ENCODE measurements at regions not wholly inside any gene's neighbourhood (a gene's known extent, or its start where the extent isn't known, plus 50 kb on each side); places are given as distances from the start of the nearest gene placed in this dataset.

DNA sequence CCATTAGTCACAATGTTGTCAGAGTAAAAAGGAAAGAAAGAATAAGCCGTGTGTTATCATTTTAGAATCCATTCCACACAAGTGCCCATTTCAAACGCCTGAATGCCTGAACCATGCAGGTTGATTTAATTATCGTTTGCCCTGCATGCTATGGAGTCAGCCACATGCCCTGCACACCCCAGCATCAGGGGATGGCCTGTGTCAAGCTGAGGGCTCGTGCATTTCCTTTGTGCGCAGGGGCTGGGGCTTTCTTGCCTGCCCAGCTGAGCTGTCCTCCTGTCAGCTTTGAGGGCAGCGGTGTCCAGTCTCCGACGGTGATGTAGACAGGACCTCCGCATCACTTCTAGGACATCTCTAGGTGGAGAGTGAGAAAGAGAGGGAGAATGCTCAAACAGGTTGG, 200.4 kb downstream of the TSN start:
- ATAC-seq (ENCODE audit: low read depth) (no peak), DNase-seq (no peak)
- intact Hi-C loops (cut with micrococcal nuclease): no loop called here
- Histone ChIP-seq H3K27me3 (replicated peaks in 1 of 4; ENCODE audit: control extremely low read depth in 1 of 4, control insufficient read depth in 3 of 4, insufficient read depth in 4 of 4, low read length in 3 of 4) (peaks cover 0 to 4% (median 0%) of the 10 kb centered on the region in 4 experiments), H3K4me1 (ENCODE audit: control insufficient read depth in 2 of 2, insufficient read depth in 2 of 2, low read length in 2 of 2) (no peaks in the 10 kb centered on the region), H3K4me3 (ENCODE audit: control extremely low read depth in 1 of 5, extremely low read depth in 1 of 5, insufficient read depth in 1 of 5, low read depth in 2 of 5, low read length in 4 of 5) (no peak overlapping the region), H3K79me2 (ENCODE audit: control insufficient read depth, insufficient read depth, low read length) (no peaks in the 10 kb centered on the region), H3K9me3 (ENCODE audit: control extremely low read depth in 1 of 3, control insufficient read depth in 2 of 3, insufficient read depth in 1 of 3, low read length in 2 of 3) (no peaks in the 10 kb centered on the region), H3K27ac (ENCODE audit: low read length in 2 of 2) (no peak overlapping the region), H2AFZ (ENCODE audit: insufficient read depth, low read depth, low read length, poor library complexity, severe bottlenecking) (no peak overlapping the region), H3K4me2 (replicated peaks; ENCODE audit: low read depth, low read length, poor library complexity, severe bottlenecking) (no peak overlapping the region), H4K20me1 (ENCODE audit: control insufficient read depth, insufficient read depth, low read length, poor library complexity, severe bottlenecking) (no peaks in the 10 kb centered on the region), H3K9ac (ENCODE audit: low read length) (no peak overlapping the region), H3K36me3 (replicated peaks in 1 of 2; ENCODE audit: control extremely low read depth in 1 of 2, control insufficient read depth in 1 of 2, extremely low read depth in 1 of 2, insufficient read depth in 2 of 2, low read length in 1 of 2) (no peaks in the 10 kb centered on the region)
- WGBS (ENCODE audit: insufficient coverage): 91% methylated on average over 4 of the region's 9 CpGs
- TF ChIP-seq EZH2 (IDR thresholded peaks at IDR 0.05; ENCODE audit: borderline replicate concordance, insufficient read depth, low read depth, low read length, poor library complexity, severe bottlenecking): no peak
- TF ChIP-seq, protein P1, sequence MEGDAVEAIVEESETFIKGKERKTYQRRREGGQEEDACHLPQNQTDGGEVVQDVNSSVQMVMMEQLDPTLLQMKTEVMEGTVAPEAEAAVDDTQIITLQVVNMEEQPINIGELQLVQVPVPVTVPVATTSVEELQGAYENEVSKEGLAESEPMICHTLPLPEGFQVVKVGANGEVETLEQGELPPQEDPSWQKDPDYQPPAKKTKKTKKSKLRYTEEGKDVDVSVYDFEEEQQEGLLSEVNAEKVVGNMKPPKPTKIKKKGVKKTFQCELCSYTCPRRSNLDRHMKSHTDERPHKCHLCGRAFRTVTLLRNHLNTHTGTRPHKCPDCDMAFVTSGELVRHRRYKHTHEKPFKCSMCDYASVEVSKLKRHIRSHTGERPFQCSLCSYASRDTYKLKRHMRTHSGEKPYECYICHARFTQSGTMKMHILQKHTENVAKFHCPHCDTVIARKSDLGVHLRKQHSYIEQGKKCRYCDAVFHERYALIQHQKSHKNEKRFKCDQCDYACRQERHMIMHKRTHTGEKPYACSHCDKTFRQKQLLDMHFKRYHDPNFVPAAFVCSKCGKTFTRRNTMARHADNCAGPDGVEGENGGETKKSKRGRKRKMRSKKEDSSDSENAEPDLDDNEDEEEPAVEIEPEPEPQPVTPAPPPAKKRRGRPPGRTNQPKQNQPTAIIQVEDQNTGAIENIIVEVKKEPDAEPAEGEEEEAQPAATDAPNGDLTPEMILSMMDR (IDR thresholded peaks at IDR 0.05): no peak
- ChIA-PET CTCF (no interaction called here), POLR2A (no interaction called here)
- Mint-ChIP-seq H3K4me3 (no peak overlapping the region), H3K27ac (no peak overlapping the region), H3K27me3 (peaks cover 13% of the 10 kb centered on the region), H3K4me1 (no peaks in the 10 kb centered on the region), H3K9me3 (ENCODE audit: insufficient read depth) (no peaks in the 10 kb centered on the region)

GRCh38 chr2:121960251-121960650, 204.8 kb downstream of the TSN start:
- H3K4me2 ChIP-seq (replicated peaks; ENCODE audit: low read depth, low read length, poor library complexity, severe bottlenecking): no peak overlapping the region
- CTCF ChIA-PET: interaction anchor here (1.0 kb wide), 1 partner anchor 16 kb away, joined by 3 read pairs; no protein-coding TSS in a partner anchor
- TF ChIP-seq EZH2 (IDR thresholded peaks at IDR 0.05; ENCODE audit: borderline replicate concordance, insufficient read depth, low read depth, low read length, poor library complexity, severe bottlenecking): no peak
- Mint-ChIP-seq H3K9me3 (ENCODE audit: insufficient read depth) (no peaks in the 10 kb centered on the region), H3K4me1 (no peaks in the 10 kb centered on the region), H3K4me3 (no peak overlapping the region), H3K27ac (no peak overlapping the region), H3K27me3 (peaks cover 17% of the 10 kb centered on the region)
- no peak for ATAC-seq (ENCODE audit: low read depth)
- no peaks in the 10 kb centered on the region for H3K36me3 ChIP-seq (replicated peaks in 1 of 2; ENCODE audit: control extremely low read depth in 1 of 2, control insufficient read depth in 1 of 2, extremely low read depth in 1 of 2, insufficient read depth in 2 of 2, low read length in 1 of 2)
- POLR2A ChIA-PET: no interaction called here
- H3K4me3 ChIP-seq (ENCODE audit: control extremely low read depth in 1 of 5, extremely low read depth in 1 of 5, insufficient read depth in 1 of 5, low read depth in 2 of 5, low read length in 4 of 5): no peak overlapping the region
- H3K9ac ChIP-seq (ENCODE audit: low read length): no peak overlapping the region
- 89% methylated on average over 7 of the region's 7 CpGs for WGBS (ENCODE audit: insufficient coverage)
- H3K4me1 ChIP-seq (ENCODE audit: control insufficient read depth in 2 of 2, insufficient read depth in 2 of 2, low read length in 2 of 2): no peaks in the 10 kb centered on the region
- intact Hi-C loops (cut with micrococcal nuclease): no loop called here
- no peaks in the 10 kb centered on the region for H3K79me2 ChIP-seq (ENCODE audit: control insufficient read depth, insufficient read depth, low read length)
- H3K27ac ChIP-seq (ENCODE audit: low read length in 2 of 2): no peak overlapping the region
- no peaks in the 10 kb centered on the region for H3K9me3 ChIP-seq (ENCODE audit: control extremely low read depth in 1 of 3, control insufficient read depth in 2 of 3, insufficient read depth in 1 of 3, low read length in 2 of 3)
- DNase-seq: no peak
- H4K20me1 ChIP-seq (ENCODE audit: control insufficient read depth, insufficient read depth, low read length, poor library complexity, severe bottlenecking): no peaks in the 10 kb centered on the region
- H3K27me3 ChIP-seq (replicated peaks in 1 of 4; ENCODE audit: control extremely low read depth in 1 of 4, control insufficient read depth in 3 of 4, insufficient read depth in 4 of 4, low read length in 3 of 4): peaks cover 0 to 4% (median 0%) of the 10 kb centered on the region in 4 experiments
- H2AFZ ChIP-seq (ENCODE audit: insufficient read depth, low read depth, low read length, poor library complexity, severe bottlenecking): no peak overlapping the region
